ENCODE measurements at regions not wholly inside any gene's neighbourhood (a gene's known extent, or its start where the extent isn't known, plus 50 kb on each side); places are given as distances from the start of the nearest gene placed in this dataset.

GRCh38 chr10:4693967-4694366 lies 132.0 kb upstream of the AKR1E2 start:
- Histone ChIP-seq H3K4me2 (no peak overlapping the region), H3K4me3 (no peak overlapping the region), H3K9me3 (ENCODE audit: low read depth) (no peaks in the 10 kb centered on the region), H3K4me1 (ENCODE audit: insufficient read depth) (no peaks in the 10 kb centered on the region), H3K9me2 (replicated peaks; ENCODE audit: insufficient read depth) (no peaks in the 10 kb centered on the region), H2AFZ (no peak overlapping the region), H3K27me3 (no peaks in the 10 kb centered on the region), H3K79me2 (no peaks in the 10 kb centered on the region), H4K20me1 (ENCODE audit: insufficient read depth, poor library complexity, severe bottlenecking) (no peaks in the 10 kb centered on the region), H3K36me3 (replicated peaks; ENCODE audit: insufficient read depth, low read depth) (no peaks in the 10 kb centered on the region), H3K27ac (no peak overlapping the region)
- 72% methylated on average over 4 of the region's 4 CpGs for WGBS (ENCODE audit: low lambda C conversion rate, missing lambda C conversion rate)
- no peak for DNase-seq (ENCODE audit: low spot score)
- TF ChIP-seq, protein P1, sequence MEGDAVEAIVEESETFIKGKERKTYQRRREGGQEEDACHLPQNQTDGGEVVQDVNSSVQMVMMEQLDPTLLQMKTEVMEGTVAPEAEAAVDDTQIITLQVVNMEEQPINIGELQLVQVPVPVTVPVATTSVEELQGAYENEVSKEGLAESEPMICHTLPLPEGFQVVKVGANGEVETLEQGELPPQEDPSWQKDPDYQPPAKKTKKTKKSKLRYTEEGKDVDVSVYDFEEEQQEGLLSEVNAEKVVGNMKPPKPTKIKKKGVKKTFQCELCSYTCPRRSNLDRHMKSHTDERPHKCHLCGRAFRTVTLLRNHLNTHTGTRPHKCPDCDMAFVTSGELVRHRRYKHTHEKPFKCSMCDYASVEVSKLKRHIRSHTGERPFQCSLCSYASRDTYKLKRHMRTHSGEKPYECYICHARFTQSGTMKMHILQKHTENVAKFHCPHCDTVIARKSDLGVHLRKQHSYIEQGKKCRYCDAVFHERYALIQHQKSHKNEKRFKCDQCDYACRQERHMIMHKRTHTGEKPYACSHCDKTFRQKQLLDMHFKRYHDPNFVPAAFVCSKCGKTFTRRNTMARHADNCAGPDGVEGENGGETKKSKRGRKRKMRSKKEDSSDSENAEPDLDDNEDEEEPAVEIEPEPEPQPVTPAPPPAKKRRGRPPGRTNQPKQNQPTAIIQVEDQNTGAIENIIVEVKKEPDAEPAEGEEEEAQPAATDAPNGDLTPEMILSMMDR (IDR thresholded peaks at IDR 0.05; ENCODE audit: poor library complexity), result no peak
- TF ChIP-seq EZH2 (IDR thresholded peaks at IDR 0.05; ENCODE audit: borderline replicate concordance), result no peak
- no peak for TF ChIP-seq EZH2phosphoT487 (IDR thresholded peaks at IDR 0.05; ENCODE audit: low read depth, severe bottlenecking, unreplicated experiment)

DNA sequence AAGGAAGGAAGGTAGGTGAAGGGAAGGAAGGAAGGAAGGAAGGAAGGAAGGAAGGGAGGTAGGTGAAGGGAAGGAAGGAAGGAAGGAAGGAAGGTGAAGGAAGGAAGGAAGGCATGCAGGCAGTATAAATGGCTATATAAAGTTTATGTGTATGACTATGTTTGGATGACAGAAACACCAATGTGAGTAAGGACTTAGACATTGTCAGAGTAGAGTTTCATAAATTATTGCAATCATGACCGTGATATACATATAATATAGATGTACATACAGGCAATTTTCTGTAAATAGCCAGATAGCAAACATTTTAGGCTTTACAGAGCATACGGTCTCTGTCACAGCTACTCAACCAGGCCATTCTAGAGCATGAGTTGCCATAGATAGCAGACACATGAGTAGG lies 133.8 kb upstream of the AKR1E2 start:
- H3K4me2 ChIP-seq, result no peak overlapping the region
- no peaks in the 10 kb centered on the region for H3K4me1 ChIP-seq (ENCODE audit: insufficient read depth)
- no peaks in the 10 kb centered on the region for H3K79me2 ChIP-seq
- no peaks in the 10 kb centered on the region for H4K20me1 ChIP-seq (ENCODE audit: insufficient read depth, poor library complexity, severe bottlenecking)
- H3K27ac ChIP-seq, result no peak overlapping the region
- H2AFZ ChIP-seq, result no peak overlapping the region
- H3K36me3 ChIP-seq (replicated peaks; ENCODE audit: insufficient read depth, low read depth), result no peaks in the 10 kb centered on the region
- H3K4me3 ChIP-seq, result no peak overlapping the region
- TF ChIP-seq EZH2 (IDR thresholded peaks at IDR 0.05; ENCODE audit: borderline replicate concordance) (no peak), EZH2phosphoT487 (IDR thresholded peaks at IDR 0.05; ENCODE audit: low read depth, severe bottlenecking, unreplicated experiment) (no peak)
- TF ChIP-seq, protein P1 (IDR thresholded peaks at IDR 0.05; ENCODE audit: poor library complexity), result no peak
- no peaks in the 10 kb centered on the region for H3K27me3 ChIP-seq
- H3K9me2 ChIP-seq (replicated peaks; ENCODE audit: insufficient read depth), result no peaks in the 10 kb centered on the region
- WGBS (ENCODE audit: low lambda C conversion rate, missing lambda C conversion rate), result 93% methylated on average over 2 of the region's 2 CpGs
- no peak for DNase-seq (ENCODE audit: low spot score)
- H3K9me3 ChIP-seq (ENCODE audit: low read depth), result no peaks in the 10 kb centered on the region

- H3K79me2 ChIP-seq, result no peaks in the 10 kb centered on the region
- no peaks in the 10 kb centered on the region for H4K20me1 ChIP-seq (ENCODE audit: insufficient read depth, poor library complexity, severe bottlenecking)
- no peaks in the 10 kb centered on the region for H3K9me3 ChIP-seq (ENCODE audit: low read depth)
- H3K4me3 ChIP-seq, result no peak overlapping the region
- no peak overlapping the region for H3K4me2 ChIP-seq
- H3K27me3 ChIP-seq, result no peaks in the 10 kb centered on the region
- WGBS (ENCODE audit: low lambda C conversion rate, missing lambda C conversion rate), result 33% methylated on average over 3 of the region's 5 CpGs
- H3K9me2 ChIP-seq (replicated peaks; ENCODE audit: insufficient read depth), result no peaks in the 10 kb centered on the region
- no peaks in the 10 kb centered on the region for H3K4me1 ChIP-seq (ENCODE audit: insufficient read depth)
- TF ChIP-seq EZH2phosphoT487 (IDR thresholded peaks at IDR 0.05; ENCODE audit: low read depth, severe bottlenecking, unreplicated experiment), result no peak
- TF ChIP-seq, protein P1 (IDR thresholded peaks at IDR 0.05; ENCODE audit: poor library complexity), result no peak
- no peak for TF ChIP-seq EZH2 (IDR thresholded peaks at IDR 0.05; ENCODE audit: borderline replicate concordance)
- DNase-seq (ENCODE audit: low spot score), result no peak
- H3K36me3 ChIP-seq (replicated peaks; ENCODE audit: insufficient read depth, low read depth), result no peaks in the 10 kb centered on the region
- H2AFZ ChIP-seq, result no peak overlapping the region
- H3K27ac ChIP-seq, result no peak overlapping the region
These were observed 134.2 kb upstream of the AKR1E2 start for GRCh38 chr10:4691776-4692175.

DNA sequence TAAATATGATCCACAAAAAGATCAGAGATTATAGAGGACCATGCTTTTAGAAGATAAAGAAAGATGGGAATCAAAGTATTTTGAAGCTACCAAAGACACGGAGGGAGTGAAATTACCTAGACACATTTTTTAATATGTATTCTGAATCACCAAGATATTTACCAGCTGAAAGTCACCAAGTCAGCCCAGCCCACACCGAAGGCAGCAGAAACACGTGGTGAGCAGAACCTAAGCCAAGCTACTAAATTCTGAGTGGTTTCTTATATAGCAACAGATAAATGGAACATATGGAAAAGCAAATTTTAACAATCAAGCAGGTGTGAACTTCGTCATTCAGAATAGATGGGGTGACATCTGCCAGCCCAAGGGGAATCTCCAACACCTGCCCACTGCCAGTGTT lies 134.7 kb upstream of the AKR1E2 start:
- no peak for DNase-seq (ENCODE audit: low spot score)
- Histone ChIP-seq H3K27me3 (no peaks in the 10 kb centered on the region), H3K79me2 (no peaks in the 10 kb centered on the region), H3K4me3 (no peak overlapping the region), H3K36me3 (replicated peaks; ENCODE audit: insufficient read depth, low read depth) (no peaks in the 10 kb centered on the region), H3K4me2 (no peak overlapping the region), H3K9me2 (replicated peaks; ENCODE audit: insufficient read depth) (no peaks in the 10 kb centered on the region), H4K20me1 (ENCODE audit: insufficient read depth, poor library complexity, severe bottlenecking) (no peaks in the 10 kb centered on the region), H2AFZ (no peak overlapping the region), H3K4me1 (ENCODE audit: insufficient read depth) (peaks cover 2% of the 10 kb centered on the region), H3K27ac (no peak overlapping the region), H3K9me3 (ENCODE audit: low read depth) (no peaks in the 10 kb centered on the region)
- WGBS (ENCODE audit: low lambda C conversion rate, missing lambda C conversion rate), result 77% methylated on average over 4 of the region's 4 CpGs
- TF ChIP-seq, protein P1 (IDR thresholded peaks at IDR 0.05; ENCODE audit: poor library complexity), result no peak
- TF ChIP-seq EZH2 (IDR thresholded peaks at IDR 0.05; ENCODE audit: borderline replicate concordance), result no peak
- no peak for TF ChIP-seq EZH2phosphoT487 (IDR thresholded peaks at IDR 0.05; ENCODE audit: low read depth, severe bottlenecking, unreplicated experiment)
